GM21528 (cell line): ENCODE measurements at regions not wholly inside any gene's neighbourhood (a gene's known extent, or its start where the extent isn't known, plus 50 kb on each side); places are given as distances from the start of the nearest gene placed in this dataset.
A peak's percentile ranks its signal among the peaks of the same experiment; 100 is the strongest.
"Not testable (repeated sequence)": the region's sequence is repeated elsewhere in the genome, so short reads cannot be mapped to it uniquely, and the experiment has no call there.

Experiments used
- ATAC-seq: cut with Tn5 transposase; IDR thresholded peaks from one replicate; pipeline ENCODE4 v1.9.1; 2021; ENCODE audit warnings: mild to moderate bottlenecking, moderate library complexity; ENCODE audit not compliant: unreplicated experiment, low FRiP score

DNA sequence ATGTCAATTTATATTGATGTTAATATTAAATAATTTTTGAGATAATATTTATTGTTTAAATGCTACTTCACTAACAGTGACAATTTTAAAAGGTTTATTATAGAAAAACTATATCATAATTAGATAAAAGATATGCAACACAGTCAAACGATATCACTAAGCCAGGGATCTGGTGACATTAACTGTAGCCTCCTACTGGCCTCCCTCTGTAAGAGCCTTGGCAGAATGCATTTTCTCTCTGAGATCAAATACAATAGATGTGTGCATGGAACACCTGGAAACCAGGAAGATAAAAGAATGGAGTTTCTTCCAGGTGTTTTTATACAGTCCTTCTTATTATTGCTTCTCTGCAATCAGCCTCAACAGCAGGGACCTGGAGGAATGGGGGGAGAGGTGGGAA is 1762.1 kb downstream of the BRINP3 start:
- no peak for ATAC-seq

DNA sequence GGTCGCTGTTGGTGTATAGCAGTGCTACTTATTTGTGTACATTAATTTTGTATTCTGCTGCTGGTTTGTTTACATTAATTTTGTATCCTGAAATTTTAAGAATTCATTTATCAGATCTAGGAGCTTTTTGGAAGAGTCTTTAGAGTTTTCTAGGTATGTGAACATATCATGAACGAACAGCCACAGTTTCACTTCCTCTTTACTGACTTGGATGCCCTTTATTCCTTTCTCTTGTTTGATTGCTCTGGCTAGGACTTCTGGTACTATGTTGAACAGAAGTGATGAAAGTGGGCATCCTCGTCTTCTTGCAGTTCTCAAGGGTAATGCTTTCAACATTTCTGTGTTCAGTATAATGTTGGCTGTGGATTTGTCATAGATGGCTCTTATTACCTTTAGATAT is 1757.9 kb downstream of the BRINP3 start:
- no peak for ATAC-seq

DNA sequence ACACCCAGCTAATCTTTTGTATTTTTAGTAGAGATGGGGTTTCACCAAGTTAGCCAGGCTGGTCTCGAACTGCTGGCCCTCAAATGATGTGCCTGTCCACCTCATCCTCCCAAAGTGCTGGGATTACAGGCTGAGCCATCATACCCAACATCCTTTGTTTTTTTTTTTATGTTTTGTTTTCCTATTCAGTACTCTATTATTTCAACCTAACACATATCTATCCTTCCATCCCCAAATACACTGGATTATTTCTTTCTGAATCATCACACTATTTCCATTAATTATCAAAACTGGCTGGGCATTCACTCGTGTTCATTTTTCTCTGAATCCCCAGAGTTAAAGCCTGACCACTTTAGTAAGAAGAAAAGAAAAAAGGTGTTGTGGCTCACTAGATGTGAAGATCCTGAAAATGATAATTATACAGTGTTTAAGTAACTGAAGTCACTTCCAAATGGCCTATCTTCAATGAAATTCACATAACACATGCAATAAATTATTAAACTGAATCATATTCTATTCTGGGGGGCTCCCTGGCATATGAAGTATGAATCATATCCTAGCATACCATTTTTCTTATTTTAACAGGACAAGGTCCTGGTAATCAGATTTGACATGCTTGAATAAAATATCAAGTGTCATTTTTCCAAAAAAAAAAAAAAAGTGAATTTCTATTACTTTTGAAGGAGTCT is 1754.2 kb downstream of the BRINP3 start:
- no peak for ATAC-seq

DNA sequence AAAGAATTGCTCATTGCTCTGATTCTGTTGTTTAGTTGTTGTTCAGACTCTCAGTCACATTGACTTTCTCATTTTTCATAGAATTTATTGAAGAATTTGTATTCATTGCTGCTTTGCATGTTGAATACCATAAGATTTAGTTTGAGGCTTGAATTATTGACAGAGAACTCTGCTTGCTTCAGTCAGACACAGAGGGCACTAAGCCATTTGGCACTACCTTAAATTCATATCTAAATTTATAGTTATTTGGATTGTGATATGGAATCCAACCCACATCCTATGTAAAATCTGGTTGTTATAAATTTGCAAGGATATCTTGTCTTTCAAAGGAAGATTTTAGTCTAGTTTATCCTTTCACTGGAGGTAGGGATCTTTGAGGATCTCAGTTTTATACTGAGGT is 1748.6 kb downstream of the BRINP3 start:
- ATAC-seq: no peak

DNA sequence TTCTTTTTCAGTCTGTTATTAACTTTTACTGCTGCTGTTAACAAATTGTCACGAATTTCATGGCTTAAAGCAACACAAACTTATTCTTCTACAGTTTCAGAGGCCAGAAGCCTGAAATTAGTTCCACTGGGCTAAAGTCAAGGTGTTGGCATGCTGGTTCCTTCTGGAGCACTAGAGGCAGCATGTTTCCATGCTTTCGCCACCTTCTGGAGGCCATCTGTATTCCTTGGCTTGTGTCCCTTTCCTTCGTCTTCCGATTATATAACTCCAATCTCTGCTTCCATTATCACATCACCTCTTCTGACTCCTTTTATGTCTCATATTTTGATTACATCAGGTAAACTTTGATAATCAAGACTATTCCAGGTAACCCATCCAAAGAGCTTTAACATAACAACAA is 1742.1 kb downstream of the BRINP3 start:
- no peak for ATAC-seq

DNA sequence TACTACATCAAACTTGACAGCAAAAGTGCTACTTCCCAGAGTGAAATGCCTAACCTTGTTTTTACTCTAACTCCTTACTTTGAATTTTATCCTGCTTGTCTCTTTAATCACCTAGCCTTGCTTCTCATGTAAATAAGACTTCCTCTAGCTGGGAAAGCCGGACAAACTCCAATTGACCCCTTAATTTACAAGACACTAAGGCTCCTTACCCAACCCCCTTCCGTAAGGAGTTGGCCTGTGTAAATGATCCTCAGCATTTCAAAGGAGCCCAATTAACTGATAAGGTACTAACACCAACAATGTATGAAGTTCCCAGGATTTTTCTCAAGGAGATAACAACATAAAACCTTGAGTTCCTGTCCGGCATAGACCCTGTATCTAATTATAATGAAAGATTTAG is 1728.4 kb downstream of the BRINP3 start:
- ATAC-seq: not testable (repeated sequence)

DNA sequence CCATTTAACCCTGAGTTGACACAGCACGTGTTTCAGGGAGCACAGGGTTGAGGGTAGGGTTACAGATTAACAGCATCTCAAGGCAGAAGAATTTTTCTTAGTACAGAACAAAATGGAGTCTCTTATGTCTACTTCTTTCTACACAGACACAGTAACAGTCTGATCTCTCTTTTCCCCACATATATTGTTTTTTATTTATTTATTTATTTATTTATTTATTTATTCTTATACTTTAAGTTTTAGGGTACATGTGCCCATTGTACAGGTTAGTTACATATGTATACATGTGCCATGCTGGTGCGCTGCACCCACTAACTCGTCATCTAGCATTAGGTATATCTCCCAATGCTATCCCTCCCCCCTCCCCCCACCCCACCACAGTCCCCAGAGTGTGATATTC is 1725.6 kb downstream of the BRINP3 start:
- not testable (repeated sequence) for ATAC-seq

DNA sequence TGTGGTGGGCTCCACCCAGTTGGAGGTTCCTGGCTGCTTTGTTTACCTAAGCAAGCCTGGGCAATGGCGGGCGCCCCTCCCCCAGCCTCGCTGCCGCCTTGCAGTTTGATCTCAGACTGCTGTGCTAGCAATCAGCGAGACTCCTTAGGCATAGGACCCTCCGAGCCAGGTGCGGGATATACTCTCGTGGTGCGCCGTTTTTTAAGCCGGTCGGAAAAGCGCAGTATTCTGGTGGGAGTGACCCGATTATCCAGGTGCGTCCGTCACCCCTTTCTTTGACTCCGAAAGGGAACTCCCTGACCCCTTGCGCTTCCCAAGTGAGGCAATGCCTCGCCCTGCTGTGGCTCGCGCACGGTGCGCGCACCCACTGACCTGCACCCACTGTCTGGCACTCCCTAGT is 1719.9 kb downstream of the BRINP3 start:
- ATAC-seq: not testable (repeated sequence)

DNA sequence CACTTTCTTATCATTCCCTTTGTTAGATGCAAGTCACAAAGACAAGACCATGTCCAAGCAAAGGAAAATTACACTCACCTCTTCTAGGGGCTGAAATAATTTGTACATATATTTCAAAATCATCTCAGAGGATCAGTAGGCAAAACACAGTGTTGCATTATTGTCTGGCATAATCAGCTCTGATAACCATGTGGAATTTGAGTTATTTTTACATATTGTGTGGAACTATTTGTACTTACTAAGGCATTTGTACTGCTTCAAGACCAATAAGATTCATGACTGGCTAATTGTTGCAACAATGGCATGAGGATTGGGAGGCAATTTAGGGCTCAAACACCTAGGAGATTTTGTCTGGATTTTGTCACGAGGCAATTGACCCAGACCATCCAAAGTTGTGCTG is 1716.4 kb downstream of the BRINP3 start:
- ATAC-seq: no peak

DNA sequence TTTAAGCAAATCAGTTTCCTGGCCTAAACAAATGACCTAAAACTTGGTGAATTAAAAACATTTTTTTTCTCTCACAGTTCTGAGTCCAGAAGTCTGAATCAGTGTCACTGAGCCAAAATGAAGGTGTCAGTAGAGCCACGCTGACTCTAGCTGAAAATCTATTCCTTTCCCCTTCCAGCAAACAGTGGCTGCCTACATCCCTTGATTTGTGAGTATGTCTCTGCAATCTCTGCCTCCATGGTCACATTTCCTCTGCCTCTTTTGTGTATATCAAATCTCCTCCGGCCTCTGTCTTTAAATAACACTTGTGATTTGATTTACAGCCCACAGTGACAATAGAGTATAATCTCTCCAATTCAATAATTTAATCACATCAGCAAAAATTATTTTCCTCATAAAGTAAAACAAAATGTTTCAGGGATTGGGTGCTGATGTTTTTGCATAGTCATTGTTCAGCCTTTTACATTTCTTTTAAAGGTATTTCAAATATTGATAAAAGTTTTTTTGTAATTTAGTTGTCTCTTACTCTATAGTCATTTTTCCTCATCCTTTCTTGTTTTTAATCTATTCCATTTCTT is 1715.4 kb downstream of the BRINP3 start:
- ATAC-seq: no peak

DNA sequence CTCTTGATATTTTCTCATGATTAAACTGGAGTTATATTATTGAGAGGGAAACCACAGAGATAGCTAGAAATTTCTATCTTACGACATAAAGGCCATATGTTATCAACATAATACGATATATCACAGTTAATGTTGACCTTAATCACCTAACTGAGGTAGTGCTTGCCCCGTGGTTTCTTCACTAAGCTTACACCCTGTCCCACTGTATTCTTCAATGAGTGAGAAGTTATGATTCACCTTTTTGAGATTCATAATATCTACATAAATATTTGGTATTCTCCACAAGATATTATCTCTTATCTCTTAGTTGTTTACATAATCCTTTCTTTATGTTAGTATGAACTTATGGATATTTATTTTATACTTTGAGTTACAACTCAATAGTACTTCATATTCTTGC is 1714.1 kb downstream of the BRINP3 start:
- ATAC-seq: no peak

DNA sequence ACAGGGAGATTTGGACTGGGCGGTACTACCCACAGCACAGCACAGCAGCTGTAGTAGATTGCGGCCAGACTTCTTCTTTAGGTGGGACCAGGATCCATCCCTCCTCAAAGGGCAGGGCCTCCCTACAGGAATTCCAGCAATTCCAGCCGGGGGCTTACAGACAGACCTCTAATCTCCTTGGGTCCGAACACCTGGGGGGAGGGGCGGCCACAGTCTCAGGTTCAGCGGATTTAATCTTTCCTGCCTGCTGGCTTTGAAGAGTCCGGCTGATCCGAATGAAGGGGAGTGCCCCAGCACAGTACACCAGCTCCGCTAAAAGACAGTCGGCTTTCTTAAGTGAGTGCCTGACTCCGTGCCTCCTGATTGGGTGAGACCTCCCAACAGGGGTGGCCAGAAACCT is 1708.5 kb downstream of the BRINP3 start:
- no peak for ATAC-seq

DNA sequence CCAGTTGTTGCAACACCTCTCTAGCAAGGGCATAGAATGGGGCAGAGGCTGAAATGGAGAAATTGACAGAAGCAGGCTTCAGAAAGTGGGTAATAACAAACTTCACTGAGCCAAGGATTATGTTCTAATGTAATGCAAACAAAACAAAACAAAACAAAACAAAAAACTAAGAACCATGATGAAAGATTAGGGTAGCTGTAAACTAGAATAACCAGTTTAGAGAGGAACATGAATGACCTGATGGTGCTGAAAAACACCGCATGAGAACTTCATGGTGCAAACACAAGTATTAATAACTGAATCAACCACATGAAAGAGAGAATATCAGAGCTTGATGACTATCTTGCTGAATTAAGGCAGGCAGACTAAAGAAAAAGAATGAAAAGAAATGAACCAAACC is 1707.7 kb downstream of the BRINP3 start:
- no peak for ATAC-seq

DNA sequence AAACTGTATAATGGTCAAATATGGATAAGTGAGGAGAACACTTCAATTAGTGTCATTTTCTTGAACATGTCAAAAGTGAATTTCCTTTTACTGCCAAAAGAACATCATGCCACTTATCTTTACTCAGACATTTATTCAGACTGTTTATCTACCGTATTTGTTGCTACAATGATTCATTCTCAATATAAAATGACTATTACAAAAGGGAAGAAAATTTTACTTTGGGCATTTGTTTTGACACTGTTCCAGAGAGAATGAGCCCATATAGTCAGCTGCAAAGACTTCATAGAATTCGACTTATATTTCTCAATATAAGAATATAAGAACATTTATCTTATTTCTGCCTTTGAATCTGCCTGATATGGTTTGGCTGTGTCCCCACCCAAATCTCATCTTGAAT is 1699.1 kb downstream of the BRINP3 start:
- ATAC-seq: no peak

DNA sequence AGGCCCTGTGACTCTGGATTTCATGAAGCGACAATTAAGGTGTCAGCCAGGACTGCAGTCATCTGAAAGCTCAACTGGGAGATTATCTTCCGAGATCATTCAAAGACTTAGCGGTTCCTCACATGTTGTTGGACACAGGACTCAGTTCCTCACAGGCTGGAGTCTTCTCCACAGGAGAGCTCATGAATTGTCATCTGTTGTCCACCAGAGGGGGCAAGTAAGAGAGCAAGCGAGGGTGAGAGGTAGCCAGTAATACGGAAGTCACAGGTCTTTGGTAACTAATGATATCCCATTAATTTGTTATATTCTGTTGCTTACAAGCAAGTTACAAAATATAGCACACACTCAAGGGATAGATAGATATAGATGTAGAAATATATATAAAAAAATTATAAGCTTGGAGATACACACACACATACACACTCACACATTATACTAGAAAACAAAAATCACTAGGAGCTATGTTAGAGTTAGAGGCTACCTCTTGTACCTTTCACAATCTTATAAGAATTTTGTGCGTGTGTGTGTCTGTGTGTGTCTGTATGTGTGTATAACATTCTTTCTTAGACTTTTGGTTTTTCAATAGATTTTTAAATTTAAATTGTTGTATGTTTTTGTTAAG is 1695.3 kb downstream of the BRINP3 start:
- peak; percentile 87 for ATAC-seq

DNA sequence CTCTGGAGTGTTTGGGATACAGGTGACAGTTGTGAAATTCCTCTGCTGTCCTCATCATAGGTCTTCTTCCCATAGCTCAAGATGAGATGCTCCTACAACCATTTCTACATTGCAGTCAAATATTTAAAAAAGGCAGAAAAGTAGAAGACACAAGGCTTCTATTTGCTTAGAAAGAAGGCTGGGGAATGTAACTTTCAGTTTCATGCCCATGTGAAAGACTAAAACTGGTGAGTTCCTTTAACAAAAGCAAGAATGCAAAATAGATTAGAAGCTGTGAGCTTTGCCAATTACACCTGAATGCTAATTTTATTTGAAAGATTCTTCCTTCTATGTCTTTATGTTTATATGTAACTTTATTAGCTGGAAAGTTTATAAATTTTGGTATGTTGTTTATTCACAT is 1682.7 kb downstream of the BRINP3 start:
- no peak for ATAC-seq

DNA sequence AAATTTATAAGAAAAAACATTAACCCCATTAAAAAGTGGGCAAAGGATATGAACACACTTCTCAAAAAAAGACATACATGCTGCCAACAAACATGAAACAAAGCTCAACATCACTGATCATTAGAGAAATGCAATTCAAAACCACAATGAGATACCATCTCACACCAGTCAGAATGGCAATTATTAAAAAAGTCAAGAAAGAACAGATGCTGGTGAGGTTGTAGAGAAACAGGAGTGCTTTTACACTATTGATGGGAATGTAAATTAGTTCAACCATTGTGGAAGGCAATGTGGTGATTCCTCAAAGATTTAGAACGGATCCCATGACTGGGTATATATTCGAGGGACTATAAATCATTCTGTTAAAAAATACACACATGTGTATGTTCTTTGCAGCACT is 1665.5 kb downstream of the BRINP3 start:
- not testable (repeated sequence) for ATAC-seq

DNA sequence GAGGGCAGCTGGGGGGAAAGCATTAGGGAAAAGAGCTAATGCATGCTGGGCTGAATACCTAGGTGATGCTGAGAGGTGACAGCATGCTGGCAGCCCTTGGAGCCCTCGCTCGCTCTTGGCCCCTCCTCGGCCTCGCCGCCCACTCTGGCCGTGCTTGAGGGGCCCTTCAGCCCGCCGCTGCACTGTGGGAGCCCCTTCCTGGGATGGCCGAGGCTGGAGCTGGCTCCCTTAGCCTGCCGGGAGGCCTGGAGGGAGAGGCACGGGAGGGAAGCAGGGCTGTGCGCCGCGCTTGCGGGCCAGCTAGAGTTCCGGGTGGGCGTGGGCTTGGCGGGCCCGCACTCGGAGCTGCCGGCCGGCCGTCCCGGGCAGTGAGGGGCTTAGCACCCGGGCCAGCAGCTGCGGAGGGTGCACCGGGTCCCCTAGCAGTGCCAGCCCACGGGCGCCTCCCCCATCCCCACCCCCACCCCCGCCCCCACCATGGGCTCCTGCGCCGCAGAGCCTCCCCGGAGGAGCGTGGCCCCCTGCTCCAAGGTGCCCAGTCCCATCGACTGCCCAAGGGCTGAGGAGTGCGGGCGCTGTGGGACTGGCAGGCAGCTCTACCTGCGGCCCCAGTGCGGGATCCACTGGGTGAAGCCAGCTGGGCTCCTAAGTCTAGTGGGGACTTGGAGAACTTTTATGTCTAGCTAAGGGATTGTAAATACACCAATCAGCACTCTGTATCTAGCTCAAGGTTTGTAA is 1664.7 kb downstream of the BRINP3 start:
- not testable (repeated sequence) for ATAC-seq

DNA sequence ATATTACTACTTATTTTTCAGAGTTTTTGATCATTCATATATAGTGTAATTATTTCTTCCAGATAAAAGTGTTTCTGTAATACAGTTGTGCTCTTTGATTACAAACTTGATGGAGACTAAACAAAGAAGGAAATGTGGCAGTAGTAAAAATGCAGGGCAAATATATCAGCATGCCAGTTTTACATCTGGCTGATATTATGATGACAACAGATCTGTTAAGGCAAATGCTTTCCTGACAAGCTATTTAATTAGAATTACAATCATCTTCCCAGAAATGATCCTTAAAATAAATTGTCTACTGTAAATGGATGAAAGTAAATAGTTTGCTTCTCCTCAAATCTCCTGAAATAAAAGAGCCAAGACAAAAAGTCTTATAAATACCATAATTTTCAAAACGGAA is 1659.8 kb downstream of the BRINP3 start:
- no peak for ATAC-seq

DNA sequence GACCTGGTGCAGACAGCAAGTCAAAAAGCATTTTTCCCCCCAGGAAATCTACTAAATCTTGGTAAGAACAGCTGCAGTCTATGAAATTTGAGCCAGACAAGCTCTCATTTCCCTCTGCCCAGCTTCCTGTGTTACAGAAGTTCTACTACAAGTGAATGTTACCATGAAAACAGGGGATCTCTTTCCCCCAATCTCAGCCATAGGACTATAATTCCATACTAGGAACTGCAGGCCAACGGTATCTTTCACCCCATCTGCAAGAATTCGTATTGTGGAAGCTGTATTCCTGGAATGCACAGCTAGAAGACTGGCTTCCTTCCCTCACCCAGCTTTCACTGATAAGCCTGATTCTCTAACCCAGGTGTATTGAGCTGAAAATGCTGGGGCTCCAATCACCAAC is 1655.4 kb downstream of the BRINP3 start:
- no peak for ATAC-seq

DNA sequence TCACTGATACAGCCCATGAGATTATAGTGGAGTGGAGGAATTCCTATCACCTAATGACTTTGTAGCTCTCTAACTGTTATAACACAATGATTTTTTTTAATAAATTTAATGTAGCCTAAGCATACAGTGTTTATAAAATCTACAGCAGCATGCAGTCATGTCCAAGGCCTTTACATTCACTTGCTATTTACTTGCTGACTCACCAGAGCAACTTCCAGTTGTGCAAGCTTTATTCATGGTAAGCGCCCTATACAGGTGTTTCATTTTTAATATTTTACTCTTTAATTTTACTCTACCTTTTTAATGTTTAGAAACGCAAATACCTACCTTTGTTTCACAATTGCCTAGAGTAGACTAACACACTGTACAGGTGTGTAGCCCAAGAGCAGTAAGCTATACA is 1652.2 kb downstream of the BRINP3 start:
- ATAC-seq: no peak
